Astrocyte of the cerebellum (primary cell): ENCODE measurements at regions not wholly inside any gene's neighbourhood (a gene's known extent, or its start where the extent isn't known, plus 50 kb on each side); places are given as distances from the start of the nearest gene placed in this dataset.

Source experiments
- DNase-seq: peaks from one replicate; pipeline ENCODE4 v3.0.0-alpha.2; 2011; ENCODE audit warnings: low read depth
- H3K4me3 ChIP-seq: 2 replicates; pipeline ENCODE4 v1.5.1; 2011; ENCODE audit warnings: mild to moderate bottlenecking, low read depth, low read length, moderate library complexity
- CTCF ChIP-seq: IDR thresholded peaks from 2 replicates; pipeline ENCODE4 v1.5.1; 2012; ENCODE audit warnings: low read length, low read depth, moderate library complexity, mild to moderate bottlenecking; ENCODE audit errors: missing control alignments
- in situ Hi-C: cut with HindIII; loops from 2 replicates; pipeline ENCODE4 v1.10.0; 2017; ENCODE audit warnings: low sequenced_read_pairs

DNA sequence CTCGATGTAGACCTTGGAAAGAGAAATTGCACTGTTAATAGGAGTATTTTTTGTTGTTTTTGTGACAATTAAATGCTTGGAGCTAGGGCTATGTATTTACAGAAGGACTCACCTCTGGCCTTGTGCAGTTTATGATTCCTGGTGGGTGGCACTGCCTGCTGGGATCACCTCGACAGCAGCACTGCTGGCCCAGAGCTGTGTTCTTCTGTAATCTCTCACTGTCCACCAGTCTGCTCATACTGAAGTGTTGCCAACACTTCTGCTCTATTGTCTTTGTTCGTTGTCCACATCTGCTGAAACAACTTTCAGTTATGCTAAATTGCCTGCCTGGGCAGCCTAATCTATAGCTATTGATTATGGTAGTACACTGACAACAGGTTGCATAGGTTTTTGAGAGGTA lies 194.4 kb upstream of the ANK2 start:
- H3K4me3 ChIP-seq, result no peak overlapping the region
- TF ChIP-seq CTCF, result no peak
- in situ Hi-C loops, result no loop called here
- no peak for DNase-seq

- in situ Hi-C loops, result no loop called here
- peak; percentile 59 for DNase-seq
- no peak for TF ChIP-seq CTCF
- no peak overlapping the region for H3K4me3 ChIP-seq
Observed at GRCh38 chr4:112857461-112857860, 192.0 kb upstream of the ANK2 start.

GRCh38 chr4:112858751-112859150 lies 190.7 kb upstream of the ANK2 start:
- in situ Hi-C loops, result no loop called here
- no peak for TF ChIP-seq CTCF
- DNase-seq, result no peak
- H3K4me3 ChIP-seq, result no peak overlapping the region

GRCh38 chr4:112859456-112860184 lies 189.8 kb upstream of the ANK2 start:
- in situ Hi-C loops, result no loop called here
- no peak overlapping the region for H3K4me3 ChIP-seq
- no peak for DNase-seq
- TF ChIP-seq CTCF, result no peak

- H3K4me3 ChIP-seq, result no peak overlapping the region
- no peak for DNase-seq
- no peak for TF ChIP-seq CTCF
- in situ Hi-C loops, result no loop called here
Observed at GRCh38 chr4:112860830-112861690, 188.4 kb upstream of the ANK2 start.

DNA sequence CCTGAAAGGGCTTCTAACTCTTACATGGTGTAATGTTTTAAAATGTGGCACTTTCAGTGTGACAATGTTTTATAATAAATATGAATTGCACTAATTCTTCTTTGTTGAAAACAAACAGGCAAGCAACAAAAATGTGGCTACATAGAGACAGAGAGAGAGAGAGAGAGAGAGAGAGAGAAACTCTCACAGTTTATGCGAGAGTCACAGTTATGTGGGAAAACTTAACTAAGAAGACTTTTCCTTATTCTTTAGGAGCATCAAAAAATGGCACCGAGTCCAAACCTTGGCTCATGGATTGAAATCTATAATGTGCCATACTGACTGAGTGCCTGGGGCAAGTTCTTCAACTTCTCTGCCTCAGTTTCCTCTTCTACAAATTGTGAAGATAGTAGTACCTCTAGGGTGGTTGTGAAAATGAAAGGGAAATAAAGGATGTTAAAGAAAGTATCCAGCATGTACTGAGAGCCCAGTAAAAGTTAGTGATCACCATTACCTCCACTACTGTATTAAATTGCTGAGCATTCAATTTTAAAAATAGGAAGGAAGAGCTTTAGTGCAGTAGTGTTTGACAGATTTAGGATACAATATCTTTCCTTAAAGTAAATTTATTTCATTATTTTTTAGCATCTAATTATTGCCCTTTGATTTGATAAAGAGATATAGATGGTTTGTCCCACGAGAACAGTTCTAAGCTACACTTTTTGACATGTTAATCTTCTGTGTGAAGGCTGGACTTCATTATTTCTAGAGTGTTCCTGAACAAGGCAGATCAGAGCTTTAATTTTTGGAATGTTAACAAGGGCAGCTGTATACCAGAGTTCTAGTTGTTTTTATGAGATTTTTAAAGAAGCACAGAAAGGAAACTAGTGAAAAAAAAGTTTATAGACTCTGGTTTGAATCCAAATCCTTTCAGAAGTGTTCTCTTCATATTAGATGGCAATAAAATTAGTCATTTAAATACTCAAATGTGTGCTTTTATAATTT lies 187.5 kb upstream of the ANK2 start:
- no peak for TF ChIP-seq CTCF
- in situ Hi-C loops, result no loop called here
- H3K4me3 ChIP-seq, result no peak overlapping the region
- DNase-seq, result no peak
